NCI-H1048 (cell line): ENCODE measurements at regions not wholly inside any gene's neighbourhood (a gene's known extent, or its start where the extent isn't known, plus 50 kb on each side); places are given as distances from the start of the nearest gene placed in this dataset.
"Not testable (repeated sequence)": the region's sequence is repeated elsewhere in the genome, so short reads cannot be mapped to it uniquely, and the experiment has no call there.

Source experiments
- DNase-seq: peaks from one replicate; lab custom pipeline; 2025; lab: John Stamatoyannopoulos, UW

GRCh38 chr14:55898938-55899337 lies 219.3 kb upstream of the PELI2 start:
- DNase-seq, result no peak

DNA sequence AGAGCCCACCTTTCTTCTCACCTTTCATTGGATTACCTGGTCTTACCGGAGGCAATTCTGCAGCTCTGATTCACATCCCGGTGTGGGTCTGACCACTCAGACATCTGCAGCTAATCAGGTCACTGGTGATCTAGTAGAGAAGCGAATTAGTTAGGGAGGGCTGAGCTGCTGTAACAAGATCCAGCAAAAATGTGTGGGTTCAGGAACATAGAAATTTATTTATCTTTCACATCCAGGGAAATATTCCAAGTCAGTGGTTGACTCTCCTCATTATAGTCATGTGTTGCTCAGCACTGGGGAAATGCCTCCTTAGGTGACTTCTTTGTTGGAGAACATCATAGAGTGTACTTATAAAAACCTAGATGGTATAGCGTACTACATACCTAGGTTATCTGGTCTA lies 218.7 kb upstream of the PELI2 start:
- DNase-seq, result no peak

- DNase-seq, result no peak
Measured at GRCh38 chr14:55900749-55901148, 217.5 kb upstream of the PELI2 start.

GRCh38 chr14:55901291-55901690 lies 216.9 kb upstream of the PELI2 start:
- no peak for DNase-seq

- DNase-seq, result no peak
Measured at GRCh38 chr14:55902241-55902640, 216.0 kb upstream of the PELI2 start.

DNA sequence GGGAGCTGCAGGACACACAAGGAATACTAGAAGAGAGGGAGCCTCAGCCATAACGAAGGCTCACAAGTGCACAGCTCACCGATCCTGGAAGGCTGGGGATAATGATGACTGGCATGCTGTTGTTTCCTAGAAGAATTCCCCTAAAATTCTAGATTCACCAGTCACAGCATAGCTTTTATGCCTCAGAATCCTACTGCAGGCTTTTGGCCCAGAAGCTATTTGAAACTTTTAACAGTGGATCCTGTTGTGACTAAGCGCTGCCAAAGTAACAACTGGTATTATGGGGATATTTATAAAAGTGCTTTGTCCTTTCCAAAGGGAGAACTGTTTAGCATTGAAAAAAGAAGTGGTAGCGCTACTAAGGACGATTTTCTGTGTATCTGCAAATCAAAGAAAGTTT lies 214.1 kb upstream of the PELI2 start:
- no peak for DNase-seq

DNA sequence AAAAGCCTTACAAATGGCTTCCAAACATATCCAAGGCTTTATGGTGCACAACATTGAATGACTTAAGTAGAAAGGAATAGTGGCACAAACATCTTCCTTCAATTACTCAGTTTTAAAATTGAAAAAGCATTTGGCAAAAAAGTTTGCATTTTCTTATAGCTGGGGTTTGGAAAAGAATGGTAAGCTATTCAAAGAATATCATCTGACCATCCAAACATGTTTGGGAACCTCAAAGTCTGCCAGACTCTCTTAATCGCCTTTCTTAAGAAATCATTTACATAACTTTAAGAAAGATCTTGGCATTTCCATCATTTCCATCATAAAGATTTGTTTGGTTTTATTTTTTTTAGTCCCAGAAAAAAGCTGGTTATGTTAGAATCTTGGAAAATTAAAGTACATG lies 210.1 kb upstream of the PELI2 start:
- DNase-seq, result no peak

DNA sequence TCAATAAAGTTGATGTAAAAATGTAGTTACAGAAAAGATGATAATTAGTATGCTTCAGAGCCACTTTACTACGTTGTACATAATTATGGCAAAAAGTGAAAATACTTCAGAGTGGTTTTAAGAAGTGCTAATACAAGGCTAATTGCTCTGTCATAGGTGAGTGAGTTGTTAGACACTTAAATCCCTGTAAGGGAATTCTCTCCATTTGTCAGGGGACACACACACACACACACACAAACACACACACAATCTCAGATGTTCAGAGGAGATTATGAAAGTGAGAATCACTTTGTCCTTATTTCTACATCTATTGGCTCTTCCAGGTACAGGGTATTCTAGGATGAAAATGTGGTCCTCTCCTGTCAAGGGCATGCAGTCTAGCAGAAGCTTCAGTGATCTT lies 208.3 kb upstream of the PELI2 start:
- DNase-seq, result no peak

DNA sequence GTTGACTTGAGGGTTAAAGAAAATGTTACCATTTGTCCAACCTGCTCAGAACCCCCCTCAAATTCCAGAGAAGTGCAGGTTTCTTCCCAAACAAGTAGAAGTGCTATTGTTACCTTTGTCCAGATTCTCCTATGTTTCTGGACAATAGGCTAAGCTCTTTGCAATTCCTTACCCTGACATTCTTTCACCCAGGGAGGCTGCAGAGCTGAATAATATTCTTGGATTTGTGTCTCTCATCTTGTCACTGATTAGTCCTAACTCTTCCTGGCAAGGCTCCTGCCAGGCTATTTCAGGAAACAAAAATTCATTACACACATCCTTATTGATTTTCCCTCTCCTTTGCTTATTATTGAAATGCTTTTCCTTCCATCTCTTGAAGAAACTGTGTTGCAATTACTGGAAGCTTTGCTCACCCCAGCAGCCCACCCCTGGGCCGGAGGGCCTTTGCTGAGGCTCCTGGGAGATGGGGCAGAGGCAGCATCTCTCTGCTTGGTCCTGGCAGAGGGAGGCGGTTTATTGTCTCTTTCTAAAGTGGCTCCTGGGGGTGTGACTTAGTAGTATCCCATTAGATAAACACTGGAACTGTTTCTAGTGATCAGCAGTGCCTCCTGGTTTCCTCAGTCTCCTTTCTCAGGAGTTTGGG lies 207.5 kb upstream of the PELI2 start:
- DNase-seq, result no peak

DNA sequence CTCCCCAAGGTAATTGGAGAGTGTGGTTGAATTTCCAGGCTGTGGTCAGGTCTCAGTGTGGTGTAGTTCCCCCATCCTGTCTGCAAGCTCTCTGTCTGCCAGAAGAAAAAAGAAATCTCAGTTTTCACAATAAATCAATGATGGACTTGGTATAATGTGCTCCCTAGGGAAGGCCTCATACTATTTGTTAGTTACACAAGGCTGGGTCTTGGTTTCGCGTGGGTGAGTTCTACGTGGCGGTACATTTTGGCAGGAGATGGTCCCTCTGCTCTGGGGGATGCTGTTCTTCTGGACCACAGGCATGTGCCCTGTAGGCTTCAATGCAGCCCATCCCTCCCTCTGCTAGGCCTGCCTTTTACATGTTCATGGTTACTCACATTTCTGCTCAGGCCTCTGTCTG lies 206.4 kb upstream of the PELI2 start:
- DNase-seq, result no peak

DNA sequence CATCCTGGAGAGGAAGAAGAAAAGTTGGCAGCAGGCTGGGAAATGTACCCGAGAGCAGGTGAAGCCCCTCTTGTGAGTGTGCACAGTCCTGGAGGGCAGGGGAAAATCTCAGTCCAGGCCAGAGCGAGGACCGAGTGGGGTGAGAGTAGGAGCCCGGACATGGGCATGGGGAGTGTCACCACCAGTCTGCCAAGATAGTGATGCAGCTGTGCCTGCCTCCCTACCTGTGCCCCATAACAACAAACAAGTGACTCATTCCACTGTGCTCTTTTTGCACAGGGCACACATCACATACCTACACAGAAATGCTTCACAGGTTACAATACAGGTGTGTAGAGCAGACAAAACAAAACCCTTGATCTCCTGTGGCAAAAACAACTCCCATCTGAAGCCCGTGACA lies 205.9 kb upstream of the PELI2 start:
- no peak for DNase-seq

GRCh38 chr14:55913324-55914025 lies 204.7 kb upstream of the PELI2 start:
- no peak for DNase-seq

DNA sequence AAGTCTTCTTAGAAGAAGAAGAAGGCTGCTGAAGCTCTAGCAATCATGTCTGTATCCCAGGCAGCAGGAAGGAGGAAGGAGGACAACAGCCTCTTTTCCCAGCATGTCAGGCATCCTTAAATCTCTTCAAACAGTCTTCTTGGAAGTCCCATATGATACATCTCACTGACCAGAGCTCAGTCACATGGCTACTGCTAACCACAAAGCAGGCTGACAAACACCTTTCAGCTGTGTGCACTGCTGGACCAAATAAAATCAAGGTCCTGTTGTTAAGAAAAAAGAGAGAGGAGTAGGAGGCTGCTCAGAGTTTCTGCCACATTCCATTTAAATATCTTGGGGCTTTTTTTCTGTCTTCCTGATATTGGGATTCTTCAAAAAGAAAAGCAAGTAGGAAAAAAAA lies 203.4 kb upstream of the PELI2 start:
- no peak for DNase-seq

- no peak for DNase-seq
Measured at GRCh38 chr14:55915456-55915855, 202.8 kb upstream of the PELI2 start.

GRCh38 chr14:55919800-55920199 lies 198.4 kb upstream of the PELI2 start:
- not testable (repeated sequence) for DNase-seq

DNA sequence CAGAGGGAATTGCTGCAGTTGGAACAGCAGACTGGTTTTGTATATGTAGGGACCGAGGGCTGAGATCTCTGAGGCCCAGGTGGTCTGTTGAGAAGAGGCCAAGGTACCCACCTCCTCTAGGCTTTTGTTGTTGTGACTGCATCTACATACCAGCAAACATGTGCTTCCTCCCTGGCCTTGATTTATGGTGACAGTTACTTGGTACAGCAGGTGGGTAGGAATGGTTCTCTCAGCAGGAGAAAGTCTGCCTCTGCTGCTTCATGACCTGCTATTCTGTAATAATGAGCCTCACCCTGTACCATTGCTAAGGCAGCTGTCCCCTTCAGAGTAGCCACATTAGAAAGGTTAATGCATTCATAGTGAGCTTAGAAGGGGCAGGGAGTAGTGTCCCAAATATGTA lies 196.7 kb upstream of the PELI2 start:
- no peak for DNase-seq

- no peak for DNase-seq
Measured at GRCh38 chr14:55926007-55926406, 192.2 kb upstream of the PELI2 start.

DNA sequence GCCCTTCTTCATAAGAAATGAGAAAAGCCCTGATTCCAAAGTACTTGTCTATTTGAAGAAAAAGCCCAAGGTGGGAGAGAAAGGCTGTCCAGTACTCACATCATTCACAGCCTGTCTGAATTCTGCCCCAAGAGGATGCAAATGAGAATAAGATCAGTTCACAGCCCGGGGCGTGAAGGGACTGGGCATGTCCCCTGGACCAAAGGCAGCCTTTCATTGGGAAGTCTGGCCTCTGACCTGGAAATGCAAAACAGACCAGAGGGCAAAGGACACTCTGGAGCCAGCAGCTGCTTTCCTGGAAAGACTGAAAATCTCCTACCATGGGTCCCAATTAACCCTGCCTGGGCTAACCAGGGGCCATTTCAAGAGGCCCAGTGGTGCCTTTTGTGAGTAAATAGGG lies 191.2 kb upstream of the PELI2 start:
- DNase-seq, result no peak

DNA sequence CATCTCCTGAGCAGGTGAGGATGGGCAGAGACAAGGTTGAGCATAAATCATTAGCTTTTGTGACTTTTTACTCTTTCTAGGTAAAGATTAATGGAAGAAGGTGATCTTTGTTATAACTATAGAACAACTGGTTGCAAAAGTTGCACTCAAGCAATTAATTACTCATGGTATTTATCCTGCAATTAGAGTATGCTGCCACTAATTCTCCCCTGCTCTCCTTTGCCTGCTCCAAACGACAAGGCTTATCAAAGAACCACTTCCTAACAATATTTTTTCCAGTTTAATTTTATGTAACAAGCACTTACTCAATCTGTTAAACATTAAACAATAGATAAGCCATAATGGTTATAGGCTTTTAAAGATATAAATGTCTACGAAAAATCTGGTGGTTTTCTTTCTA lies 189.9 kb upstream of the PELI2 start:
- no peak for DNase-seq

GRCh38 chr14:55929136-55929535 lies 189.1 kb upstream of the PELI2 start:
- no peak for DNase-seq

GRCh38 chr14:55930016-55930784 lies 188.0 kb upstream of the PELI2 start:
- no peak for DNase-seq

GRCh38 chr14:55936691-55937090 lies 181.5 kb upstream of the PELI2 start:
- no peak for DNase-seq

GRCh38 chr14:55938249-55938791 lies 179.9 kb upstream of the PELI2 start:
- DNase-seq, result peak; percentile 41
